ENCODE measurements at regions not wholly inside any gene's neighbourhood (a gene's known extent, or its start where the extent isn't known, plus 50 kb on each side); places are given as distances from the start of the nearest gene placed in this dataset.

- no peak overlapping the region for H3K27ac Mint-ChIP-seq
- H3K27me3 Mint-ChIP-seq (ENCODE audit: low read depth): no peaks in the 10 kb centered on the region
- no peak for ATAC-seq
- CTCF ChIA-PET: no interaction called here
- H3K4me1 Mint-ChIP-seq: no peaks in the 10 kb centered on the region
- peaks cover 21% of the 10 kb centered on the region for H3K9me3 Mint-ChIP-seq
- TF ChIP-seq HMGXB4 (CRISPR knock-in tag; IDR thresholded peaks at IDR 0.05): no peak
- no peak for TF ChIP-seq TEAD4 (CRISPR knock-in tag; IDR thresholded peaks at IDR 0.05)
- no peak for TF ChIP-seq FOXP1 (CRISPR knock-in tag; IDR thresholded peaks at IDR 0.05; ENCODE audit: borderline replicate concordance)
- TF ChIP-seq PRRX2 (CRISPR knock-in tag; IDR thresholded peaks at IDR 0.05): no peak
- TF ChIP-seq NFE2L1 (CRISPR knock-in tag; IDR thresholded peaks at IDR 0.05): no peak
- no peak for TF ChIP-seq ATF2 (CRISPR knock-in tag; IDR thresholded peaks at IDR 0.05; ENCODE audit: borderline replicate concordance, low read depth)
- TF ChIP-seq OVOL2 (CRISPR knock-in tag; IDR thresholded peaks at IDR 0.05; ENCODE audit: borderline replicate concordance): no peak
- no peak for TF ChIP-seq RELA (CRISPR knock-in tag; IDR thresholded peaks at IDR 0.05; ENCODE audit: borderline replicate concordance)
- TF ChIP-seq ZNF512 (CRISPR knock-in tag; IDR thresholded peaks at IDR 0.05; ENCODE audit: borderline replicate concordance): no peak
- TF ChIP-seq RORB (CRISPR knock-in tag; IDR thresholded peaks at IDR 0.05): no peak
- TF ChIP-seq AR (CRISPR knock-in tag; IDR thresholded peaks at IDR 0.05): no peak
- TF ChIP-seq PREB (CRISPR knock-in tag; IDR thresholded peaks at IDR 0.05; ENCODE audit: borderline replicate concordance): no peak
- TF ChIP-seq ZNF423 (CRISPR knock-in tag; IDR thresholded peaks at IDR 0.05): no peak
- TF ChIP-seq TEAD1 (CRISPR knock-in tag; IDR thresholded peaks at IDR 0.05): no peak
- TF ChIP-seq KAT7 (CRISPR knock-in tag; IDR thresholded peaks at IDR 0.05; ENCODE audit: borderline replicate concordance): no peak
- TF ChIP-seq SMAD3 (CRISPR knock-in tag; IDR thresholded peaks at IDR 0.05; ENCODE audit: borderline replicate concordance): no peak
- TF ChIP-seq ZNF532 (CRISPR knock-in tag; IDR thresholded peaks at IDR 0.05; ENCODE audit: borderline replicate concordance): no peak
- TF ChIP-seq ZNF138 (CRISPR knock-in tag; conservative IDR thresholded peaks at IDR 0.05): no peak
- TF ChIP-seq CREM (CRISPR knock-in tag; IDR thresholded peaks at IDR 0.05): no peak
- no peak for TF ChIP-seq USF1 (CRISPR knock-in tag; IDR thresholded peaks at IDR 0.05)
- no peaks in the 10 kb centered on the region for H3K36me3 Mint-ChIP-seq
- H3K4me3 Mint-ChIP-seq: no peak overlapping the region
- POLR2A ChIA-PET: no interaction called here
- DNase-seq (ENCODE audit: low spot score): no peak
Observed at GRCh38 chr13:88162076-88162702, 491.0 kb downstream of the SLITRK5 start.
